GM23248 (cell line): ENCODE measurements at regions not wholly inside any gene's neighbourhood (a gene's known extent, or its start where the extent isn't known, plus 50 kb on each side); places are given as distances from the start of the nearest gene placed in this dataset.

Experiments
- EZH2 ChIP-seq: fragments of 200-600 bp; sonication (generic); IDR thresholded peaks from 2 replicates; pipeline ENCODE4 v1.6.1; 2018; ENCODE audit warnings: antibody characterized with exemption, mild to moderate bottlenecking; ENCODE audit not compliant: insufficient read depth, poor library complexity, severe bottlenecking
- EZH2phosphoT487 ChIP-seq: fragments of 200-600 bp; sonication (generic); IDR thresholded peaks from 2 replicates; pipeline ENCODE4 v1.6.1; 2018; ENCODE audit warnings: antibody characterized with exemption, moderate library complexity, mild to moderate bottlenecking, low read depth; ENCODE audit not compliant: insufficient read depth

- TF ChIP-seq EZH2phosphoT487 = no peak
- TF ChIP-seq EZH2 = no peak
These were observed 93.6 kb upstream of the WASF3 start for GRCh38 chr13:26463848-26464247.
